HG03159 (cell line): ENCODE measurements at regions not wholly inside any gene's neighbourhood (a gene's known extent, or its start where the extent isn't known, plus 50 kb on each side); places are given as distances from the start of the nearest gene placed in this dataset.
A peak's percentile ranks its signal among the peaks of the same experiment; 100 is the strongest.

ENCODE experiments used
- ATAC-seq: cut with Tn5 transposase; IDR thresholded peaks from one replicate; pipeline ENCODE4 v1.9.1; 2021; ENCODE audit warnings: mild to moderate bottlenecking, moderate library complexity; ENCODE audit not compliant: unreplicated experiment

DNA sequence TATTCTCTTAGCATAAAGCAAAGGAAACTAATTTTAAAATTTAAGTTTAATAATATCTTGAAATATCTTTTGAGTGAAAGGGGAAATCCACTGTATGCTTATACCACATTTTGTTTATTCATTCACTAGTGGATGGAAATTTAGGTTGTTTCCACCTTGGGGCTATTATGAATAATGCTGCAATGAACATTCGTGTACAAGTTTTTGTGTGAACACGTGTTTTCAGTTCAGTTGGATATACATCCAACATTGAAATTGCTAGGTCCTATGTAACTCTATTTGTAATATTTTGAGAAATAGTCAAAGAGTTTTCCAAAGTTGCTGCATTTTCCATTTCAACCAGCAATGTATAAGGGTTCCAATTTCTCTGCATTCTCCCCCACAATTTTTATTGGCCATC, 83.7 kb upstream of the ETV6 start:
- ATAC-seq, result no peak

GRCh38 chr12:11568155-11568761, 81.2 kb upstream of the ETV6 start:
- ATAC-seq, result no peak

DNA sequence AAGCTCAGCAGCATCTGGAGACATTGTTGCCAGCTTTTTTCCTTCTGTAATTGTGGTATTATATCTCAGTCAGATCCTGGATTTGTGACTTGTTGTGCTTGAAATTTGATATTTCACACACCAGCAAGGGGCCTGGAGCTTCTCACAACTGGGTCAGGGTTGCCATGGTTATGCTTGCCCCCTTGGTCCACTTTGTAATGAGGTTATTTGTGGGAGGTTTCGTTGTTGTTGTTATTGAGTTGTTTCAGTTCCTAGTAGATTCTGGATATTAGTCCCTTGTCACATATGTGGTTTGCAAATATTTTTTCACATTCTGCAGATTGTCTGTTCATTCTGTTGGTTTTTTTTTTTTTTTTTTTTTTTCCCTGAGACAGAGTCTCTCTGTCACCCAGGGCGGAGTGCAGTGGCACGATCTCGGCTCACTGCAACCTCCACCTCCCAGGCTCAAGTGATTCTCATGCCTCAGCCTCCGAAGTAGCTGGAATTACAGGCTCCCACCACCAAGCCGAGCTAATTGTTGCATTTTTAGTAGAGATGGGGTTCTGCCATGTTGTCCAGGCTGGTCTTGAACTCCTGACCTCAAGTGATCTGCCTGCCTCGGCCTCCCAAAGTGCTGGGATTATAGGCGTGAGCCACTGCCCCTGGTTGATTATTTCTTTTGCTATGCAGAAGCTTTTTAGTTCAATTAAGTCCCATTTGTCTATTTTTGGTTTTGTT, 80.6 kb upstream of the ETV6 start:
- ATAC-seq, result peak; percentile 93

DNA sequence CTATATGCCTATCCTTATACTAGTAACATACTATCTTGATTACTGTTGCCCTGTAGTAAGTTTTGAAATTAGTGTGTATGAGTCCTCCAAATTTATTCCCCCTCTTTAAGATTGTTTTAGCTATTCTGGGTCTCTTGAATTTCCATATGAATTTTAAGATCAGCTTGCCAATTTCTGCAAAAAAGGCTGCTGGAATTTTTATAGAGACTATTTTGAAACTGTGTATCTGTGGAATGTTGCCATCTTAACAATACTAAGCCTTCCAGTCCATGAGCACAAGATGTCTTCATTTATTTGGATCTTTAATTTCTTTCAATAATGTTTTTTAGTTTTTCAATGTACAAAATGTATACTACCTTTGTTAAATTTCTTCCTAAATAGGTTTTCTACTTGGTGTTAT, 79.8 kb upstream of the ETV6 start:
- no peak for ATAC-seq

DNA sequence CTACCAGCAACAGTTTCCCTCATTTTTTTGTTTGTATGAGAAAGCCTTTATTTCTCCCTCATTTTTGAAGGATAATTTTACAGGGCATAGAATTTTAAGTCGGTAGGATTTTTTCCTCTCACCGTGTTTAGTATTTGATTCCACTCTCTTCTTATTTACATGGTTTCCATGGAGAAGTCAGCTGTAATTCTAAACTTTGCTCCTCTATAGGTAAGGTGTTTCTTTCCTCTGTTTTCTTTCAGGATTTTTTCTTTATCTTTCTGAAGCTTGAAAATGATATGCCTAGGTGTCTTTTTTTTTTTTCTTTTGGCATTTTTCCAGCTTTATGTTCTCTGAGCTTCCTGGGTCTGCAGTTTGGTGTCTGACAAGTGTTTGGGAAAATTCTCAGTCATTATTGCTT, 75.6 kb upstream of the ETV6 start:
- no peak for ATAC-seq

GRCh38 chr12:11576104-11576503, 73.4 kb upstream of the ETV6 start:
- no peak for ATAC-seq

DNA sequence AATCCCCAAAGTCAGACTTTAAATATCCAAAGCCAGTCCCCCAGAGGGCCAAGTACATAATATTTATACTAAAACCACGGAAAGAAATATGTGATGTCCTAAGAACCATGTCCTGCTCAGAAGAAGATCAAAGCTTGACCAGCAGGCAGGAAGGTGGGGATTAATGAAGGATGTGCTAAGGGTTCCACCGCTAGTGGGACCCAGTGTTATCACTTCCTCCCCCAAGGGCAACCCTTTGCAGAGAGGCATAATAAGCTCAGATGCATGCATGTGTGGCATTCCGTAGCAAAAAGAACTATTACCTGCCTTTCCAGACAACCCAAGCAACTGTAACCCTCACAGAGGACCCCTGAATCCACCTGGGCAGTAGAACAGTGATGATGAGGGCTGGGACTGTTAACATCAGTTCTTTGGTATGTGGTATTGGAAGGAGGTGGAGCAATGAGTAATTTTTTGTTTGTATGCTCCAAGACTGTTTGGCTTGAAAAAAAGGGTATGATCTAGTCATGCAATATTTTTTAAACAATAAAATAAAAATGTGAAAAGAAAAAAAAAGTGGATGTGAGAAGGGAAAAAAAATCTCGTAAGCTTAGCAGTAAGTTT, 71.7 kb upstream of the ETV6 start:
- ATAC-seq, result no peak

DNA sequence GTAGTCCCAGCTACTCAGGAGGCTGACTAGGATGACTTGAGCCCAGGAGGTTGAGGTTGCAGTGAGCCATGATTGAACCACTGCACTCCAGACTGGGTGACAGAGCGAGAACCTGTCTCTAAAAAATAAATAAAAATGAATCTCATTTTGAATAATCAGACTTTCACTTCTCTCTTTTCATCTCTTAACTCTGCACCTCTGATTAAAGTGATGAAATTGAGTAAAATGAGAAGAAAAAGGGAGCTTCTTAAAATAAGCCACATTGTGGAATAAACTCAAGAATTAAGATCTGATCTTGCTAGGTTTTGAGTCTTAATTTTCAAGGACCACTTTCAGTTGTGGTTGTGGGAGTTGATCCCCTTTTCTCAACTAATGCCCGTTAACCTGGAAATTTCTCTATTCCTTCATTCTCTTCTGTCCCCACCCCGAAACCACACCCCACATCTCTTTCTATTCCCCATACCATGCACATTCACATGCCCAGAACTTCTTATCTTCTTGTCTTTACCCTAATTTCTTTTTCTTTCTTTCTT, 70.9 kb upstream of the ETV6 start:
- peak; percentile 61 for ATAC-seq

DNA sequence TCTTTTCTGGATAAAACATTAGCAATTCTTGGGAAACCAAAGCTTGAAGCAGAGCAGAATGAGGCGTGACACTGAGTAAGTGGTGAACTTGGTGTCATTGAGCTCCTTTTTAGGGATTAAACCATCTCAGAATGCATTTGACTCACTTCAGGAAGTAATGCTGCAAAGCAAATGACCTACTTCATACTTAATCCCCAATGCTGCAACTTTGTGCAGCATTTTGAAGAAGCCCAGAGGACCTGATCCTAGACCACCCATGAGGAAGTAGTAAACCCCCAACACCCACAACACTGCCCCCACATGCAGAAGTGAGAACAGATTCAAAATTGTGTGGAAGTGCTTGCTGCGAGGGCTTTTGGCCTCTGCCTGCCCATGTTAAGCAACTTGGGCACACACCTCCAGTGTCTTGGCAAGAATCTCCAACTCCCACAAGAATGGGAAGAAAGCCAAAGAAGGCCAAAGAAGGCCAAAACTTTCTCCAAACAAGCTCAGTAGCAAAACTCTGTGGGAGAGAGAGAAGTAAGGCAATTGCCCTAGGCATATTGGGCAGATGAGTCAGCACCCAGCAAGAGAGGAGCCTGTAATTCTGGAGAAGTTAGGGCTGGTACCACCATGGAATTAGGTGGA, 69.2 kb upstream of the ETV6 start:
- no peak for ATAC-seq

DNA sequence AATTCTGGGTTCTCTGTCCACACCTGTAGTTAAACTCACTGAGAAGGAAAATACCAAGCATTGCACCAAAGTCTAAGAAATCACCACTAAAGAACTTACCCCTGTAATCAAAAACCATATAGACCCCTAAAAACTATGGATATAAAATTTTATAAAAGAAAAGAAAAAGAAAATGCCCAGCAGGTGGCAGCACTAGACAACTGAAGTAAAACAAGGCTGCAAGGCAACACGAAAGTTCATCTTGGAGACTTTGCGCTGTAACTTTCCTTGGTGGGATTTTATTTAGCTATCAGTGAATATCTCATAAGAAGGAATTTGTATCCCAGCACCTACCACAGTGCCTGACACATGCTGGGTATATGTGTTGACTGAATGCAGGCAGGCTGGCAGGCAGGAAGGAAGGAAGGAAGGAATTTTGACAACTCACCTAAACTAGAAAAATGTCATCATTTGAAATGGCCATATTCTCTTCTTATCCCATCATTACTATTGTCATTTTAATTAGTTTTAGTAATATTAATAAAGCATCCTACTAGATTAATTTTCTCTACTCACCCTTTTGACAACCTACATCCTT, 68.2 kb upstream of the ETV6 start:
- ATAC-seq, result no peak

DNA sequence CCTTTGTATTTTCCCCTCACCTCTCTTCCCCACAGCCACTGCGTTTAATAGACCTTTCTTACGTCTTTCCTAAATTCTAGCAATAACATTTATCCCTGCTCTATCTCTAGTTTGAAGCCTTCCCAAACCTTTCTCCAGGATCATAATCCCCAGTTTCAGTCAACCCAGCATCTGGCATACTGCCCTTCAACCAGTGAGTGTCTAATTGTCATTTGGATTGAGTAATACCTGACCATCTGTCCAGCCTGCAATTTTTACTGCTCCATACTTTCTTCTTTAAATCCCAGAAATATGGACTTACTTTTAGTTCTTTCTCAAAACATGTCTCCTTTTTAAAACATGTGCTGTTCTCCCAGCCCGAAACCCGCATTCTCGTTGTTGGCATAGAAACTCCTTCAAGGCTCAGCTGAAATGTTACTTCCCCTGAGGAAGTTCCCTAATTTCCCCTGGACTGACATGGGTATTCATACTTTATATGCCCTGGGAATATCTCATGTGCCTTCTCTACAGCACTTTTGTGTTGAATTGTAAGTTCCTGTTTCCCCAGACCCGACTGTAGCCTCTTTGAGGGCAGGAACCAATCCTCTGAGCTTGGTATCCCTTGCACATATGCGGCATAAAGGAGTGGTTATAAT, 65.1 kb upstream of the ETV6 start:
- no peak for ATAC-seq

GRCh38 chr12:11592484-11592883, 57.0 kb upstream of the ETV6 start:
- no peak for ATAC-seq

- ATAC-seq, result no peak
These were observed 56.5 kb upstream of the ETV6 start for GRCh38 chr12:11593013-11593412.

DNA sequence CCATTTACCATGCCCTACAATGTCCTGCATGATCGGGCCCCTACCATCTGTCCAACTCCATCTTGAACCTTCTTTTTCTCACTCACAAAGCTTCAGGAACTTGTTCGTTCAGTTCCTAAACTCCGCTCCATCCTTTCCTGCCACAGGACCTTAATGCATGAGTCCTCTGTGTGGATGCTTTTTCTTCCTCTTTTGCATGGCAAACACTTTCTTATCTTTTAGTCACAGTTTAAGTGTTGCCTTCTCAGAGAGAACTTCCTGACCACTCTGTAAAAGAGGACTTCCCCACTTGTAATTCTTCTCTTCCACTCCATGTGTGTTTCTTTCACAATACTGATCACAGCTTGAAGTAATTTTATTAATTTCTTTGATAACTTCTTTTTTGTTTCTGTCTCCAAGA, 54.4 kb upstream of the ETV6 start:
- ATAC-seq, result no peak

DNA sequence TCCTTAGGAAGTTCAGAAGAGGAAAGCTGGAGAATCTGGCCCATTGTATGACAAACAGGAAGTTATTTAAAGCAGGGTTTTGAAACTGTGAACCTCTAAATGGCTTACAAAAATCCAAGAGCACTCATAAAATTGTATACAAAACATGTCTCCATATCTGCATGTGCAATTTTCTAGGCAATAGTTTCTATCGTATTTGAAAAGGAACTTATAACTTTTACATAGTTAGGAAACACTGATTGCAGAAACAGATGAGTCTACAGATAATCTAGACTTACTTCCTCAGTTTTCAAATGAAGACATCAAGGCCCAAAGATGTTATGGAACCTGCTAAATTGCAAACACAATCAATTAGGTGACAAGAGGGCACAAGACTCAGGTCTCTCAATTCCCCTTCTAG, 53.3 kb upstream of the ETV6 start:
- no peak for ATAC-seq

- ATAC-seq, result no peak
These were observed 50.6 kb upstream of the ETV6 start for GRCh38 chr12:11598900-11599299.
